ENCODE measurements at regions not wholly inside any gene's neighbourhood (a gene's known extent, or its start where the extent isn't known, plus 50 kb on each side); places are given as distances from the start of the nearest gene placed in this dataset.

DNA sequence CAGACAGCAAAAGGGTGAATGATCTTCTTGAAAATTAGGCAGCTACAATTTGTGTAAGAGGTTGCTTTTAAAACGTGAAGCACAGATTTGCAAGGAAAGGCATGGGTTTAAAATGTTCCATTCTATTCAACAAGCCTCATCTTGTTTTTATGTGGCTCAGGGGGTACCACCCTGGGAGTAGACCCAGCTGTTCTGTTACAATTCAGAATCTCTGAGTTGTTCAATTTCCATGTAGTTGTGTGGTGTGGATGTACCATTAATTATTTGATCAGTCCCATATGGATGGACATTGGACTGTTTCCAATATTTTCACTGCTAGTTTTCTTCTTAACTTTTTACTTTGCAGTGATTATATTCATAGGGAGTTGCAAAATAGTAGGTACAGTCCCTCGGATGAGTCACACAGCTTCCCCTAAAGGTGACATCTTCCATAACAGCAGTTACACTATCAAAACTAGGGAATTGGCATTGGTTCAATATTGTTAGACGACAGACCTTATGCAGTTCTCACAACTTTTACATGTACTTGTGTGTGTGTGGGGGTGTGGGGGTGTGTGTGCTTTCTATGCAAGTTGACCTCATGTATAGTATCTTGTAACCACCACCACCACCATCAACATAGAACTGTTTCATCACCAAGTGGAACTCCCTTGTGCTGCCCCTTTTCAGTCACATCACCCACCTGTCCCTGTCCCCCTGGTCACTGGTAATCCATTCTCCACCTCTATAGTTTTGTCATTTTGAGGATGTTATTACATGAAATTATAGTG lies 59.0 kb upstream of the CAPRIN2 start:
- DNase-seq (ENCODE audit: low read depth): peak; percentile 49
- TF ChIP-seq, protein P1, sequence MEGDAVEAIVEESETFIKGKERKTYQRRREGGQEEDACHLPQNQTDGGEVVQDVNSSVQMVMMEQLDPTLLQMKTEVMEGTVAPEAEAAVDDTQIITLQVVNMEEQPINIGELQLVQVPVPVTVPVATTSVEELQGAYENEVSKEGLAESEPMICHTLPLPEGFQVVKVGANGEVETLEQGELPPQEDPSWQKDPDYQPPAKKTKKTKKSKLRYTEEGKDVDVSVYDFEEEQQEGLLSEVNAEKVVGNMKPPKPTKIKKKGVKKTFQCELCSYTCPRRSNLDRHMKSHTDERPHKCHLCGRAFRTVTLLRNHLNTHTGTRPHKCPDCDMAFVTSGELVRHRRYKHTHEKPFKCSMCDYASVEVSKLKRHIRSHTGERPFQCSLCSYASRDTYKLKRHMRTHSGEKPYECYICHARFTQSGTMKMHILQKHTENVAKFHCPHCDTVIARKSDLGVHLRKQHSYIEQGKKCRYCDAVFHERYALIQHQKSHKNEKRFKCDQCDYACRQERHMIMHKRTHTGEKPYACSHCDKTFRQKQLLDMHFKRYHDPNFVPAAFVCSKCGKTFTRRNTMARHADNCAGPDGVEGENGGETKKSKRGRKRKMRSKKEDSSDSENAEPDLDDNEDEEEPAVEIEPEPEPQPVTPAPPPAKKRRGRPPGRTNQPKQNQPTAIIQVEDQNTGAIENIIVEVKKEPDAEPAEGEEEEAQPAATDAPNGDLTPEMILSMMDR (conservative IDR thresholded peaks at IDR 0.05; ENCODE audit: low read depth, low read length): no peak

DNA sequence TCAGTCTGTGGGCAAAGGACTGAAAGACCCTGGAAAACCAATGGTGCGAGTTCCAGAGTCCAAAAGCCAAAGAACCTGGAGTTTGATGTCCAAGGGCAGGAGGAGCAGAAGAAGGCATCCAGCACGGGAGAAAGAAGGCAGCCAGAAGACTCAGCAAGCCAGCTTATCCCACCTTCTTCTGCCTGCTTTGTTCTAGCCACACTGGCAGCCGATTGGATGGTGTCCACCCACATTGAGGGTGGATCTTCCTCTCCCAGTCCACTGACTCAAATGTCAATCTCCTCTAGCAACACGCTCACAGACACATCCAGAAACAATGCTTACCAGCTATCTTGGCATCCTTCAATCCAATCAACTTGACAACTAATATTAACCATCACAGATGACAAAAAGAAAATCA lies 57.2 kb upstream of the CAPRIN2 start:
- no peak overlapping the region for H3K4me3 ChIP-seq (ENCODE audit: low read depth, low read length)
- DNase-seq (ENCODE audit: low read depth): no peak
- TF ChIP-seq, protein P1 (conservative IDR thresholded peaks at IDR 0.05; ENCODE audit: low read depth, low read length): no peak

More for the DNA sequence above, 59.0 kb upstream of the CAPRIN2 start:
- H3K4me3 ChIP-seq (ENCODE audit: low read depth, low read length): no peak overlapping the region

DNA sequence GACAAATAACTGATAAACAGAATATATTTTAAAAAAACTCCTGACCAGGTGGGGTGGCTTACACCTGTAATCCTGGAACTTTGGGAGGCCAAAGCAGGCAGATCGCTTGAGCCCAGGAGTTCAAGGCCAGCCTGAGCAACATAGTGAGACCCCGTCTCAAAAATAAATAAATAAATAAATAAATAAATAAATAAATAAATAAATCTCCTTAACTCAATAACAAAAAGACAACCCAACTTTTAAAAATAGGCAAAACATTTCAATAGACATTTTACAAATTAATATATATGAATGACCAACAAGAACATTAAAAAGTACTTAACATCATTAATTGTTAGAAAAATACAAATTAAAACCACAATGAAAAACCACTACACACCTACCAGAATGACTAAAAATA lies 56.2 kb upstream of the CAPRIN2 start:
- TF ChIP-seq, protein P1 (conservative IDR thresholded peaks at IDR 0.05; ENCODE audit: low read depth, low read length): no peak
- no peak overlapping the region for H3K4me3 ChIP-seq (ENCODE audit: low read depth, low read length)
- no peak for DNase-seq (ENCODE audit: low read depth)

DNA sequence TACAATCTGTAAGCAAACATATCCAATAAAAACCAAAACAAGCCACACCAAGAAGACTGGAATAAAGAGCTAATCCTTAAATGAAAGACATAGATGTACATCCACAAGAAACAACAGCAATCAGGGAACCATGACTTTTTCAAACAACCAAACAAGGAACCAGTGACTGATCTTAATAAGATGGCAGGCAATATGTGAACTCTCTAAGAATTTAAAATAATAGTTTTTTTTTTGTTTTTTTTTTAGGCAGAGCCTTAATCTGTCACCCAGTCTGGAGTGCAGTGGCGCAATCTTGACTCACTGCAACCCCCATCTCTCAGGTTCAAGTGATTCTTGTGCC lies 52.9 kb upstream of the CAPRIN2 start:
- TF ChIP-seq, protein P1 (conservative IDR thresholded peaks at IDR 0.05; ENCODE audit: low read depth, low read length): no peak
- DNase-seq (ENCODE audit: low read depth): no peak
- no peak overlapping the region for H3K4me3 ChIP-seq (ENCODE audit: low read depth, low read length)

DNA sequence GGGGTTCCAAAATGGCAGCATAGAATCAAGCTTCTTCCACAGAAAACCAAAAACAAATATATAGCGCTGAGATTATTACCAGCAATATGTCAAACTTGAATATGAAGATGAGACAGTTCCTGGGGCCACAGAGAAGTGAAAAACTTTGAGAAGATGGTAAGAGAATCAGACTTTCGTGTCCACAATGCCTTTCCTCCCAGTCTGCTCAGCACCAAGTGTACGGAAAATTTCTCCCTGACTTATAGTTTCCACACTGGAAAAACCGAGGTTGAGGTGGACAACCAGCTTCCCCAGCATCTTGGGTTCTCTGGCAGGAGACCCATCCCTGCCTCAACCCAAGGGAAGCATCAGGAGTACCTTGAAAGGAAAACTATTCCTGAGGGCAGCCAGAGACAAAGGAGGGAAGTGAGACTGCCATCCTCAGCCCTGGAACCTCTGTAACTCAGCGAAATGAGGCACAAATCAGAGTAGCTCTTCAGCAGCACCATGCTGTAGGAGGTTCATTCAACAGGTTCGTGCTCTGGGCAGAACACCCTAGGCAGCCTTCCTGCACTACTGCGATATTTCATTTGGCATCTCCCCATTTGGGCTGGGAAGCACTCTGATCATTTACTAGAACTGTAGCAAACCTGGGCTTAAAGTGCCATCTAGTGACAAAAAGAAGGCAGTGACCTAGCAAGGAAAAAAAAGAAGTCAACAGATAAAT lies 52.4 kb upstream of the CAPRIN2 start:
- TF ChIP-seq, protein P1 (conservative IDR thresholded peaks at IDR 0.05; ENCODE audit: low read depth, low read length): peak; percentile 76
- no peak overlapping the region for H3K4me3 ChIP-seq (ENCODE audit: low read depth, low read length)
- DNase-seq (ENCODE audit: low read depth): peak; percentile 90

DNA sequence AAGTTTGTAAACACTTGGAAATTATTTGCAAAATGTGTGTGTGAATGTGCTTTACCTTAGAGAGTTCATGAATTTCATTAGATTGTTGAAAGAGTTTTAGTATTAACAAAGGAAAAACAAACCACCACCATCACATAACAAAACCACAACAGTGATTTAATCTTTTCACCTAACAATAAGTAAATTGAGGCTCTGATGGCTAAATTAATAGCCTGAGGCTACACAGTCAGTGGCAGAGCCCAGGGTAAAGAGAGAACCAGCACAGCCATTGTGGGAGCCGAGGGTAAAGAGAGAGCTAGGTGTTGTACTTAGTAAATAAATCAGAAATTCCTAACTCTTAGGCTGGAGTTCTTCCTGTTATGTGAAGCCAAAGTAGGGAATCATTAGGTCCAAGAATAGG lies 51.2 kb upstream of the CAPRIN2 start:
- no peak for DNase-seq (ENCODE audit: low read depth)
- TF ChIP-seq, protein P1 (conservative IDR thresholded peaks at IDR 0.05; ENCODE audit: low read depth, low read length): no peak
- no peak overlapping the region for H3K4me3 ChIP-seq (ENCODE audit: low read depth, low read length)

Measured in choroid plexus epithelial cell (primary cell).